ENCODE measurements at regions not wholly inside any gene's neighbourhood (a gene's known extent, or its start where the extent isn't known, plus 50 kb on each side); places are given as distances from the start of the nearest gene placed in this dataset.

DNA sequence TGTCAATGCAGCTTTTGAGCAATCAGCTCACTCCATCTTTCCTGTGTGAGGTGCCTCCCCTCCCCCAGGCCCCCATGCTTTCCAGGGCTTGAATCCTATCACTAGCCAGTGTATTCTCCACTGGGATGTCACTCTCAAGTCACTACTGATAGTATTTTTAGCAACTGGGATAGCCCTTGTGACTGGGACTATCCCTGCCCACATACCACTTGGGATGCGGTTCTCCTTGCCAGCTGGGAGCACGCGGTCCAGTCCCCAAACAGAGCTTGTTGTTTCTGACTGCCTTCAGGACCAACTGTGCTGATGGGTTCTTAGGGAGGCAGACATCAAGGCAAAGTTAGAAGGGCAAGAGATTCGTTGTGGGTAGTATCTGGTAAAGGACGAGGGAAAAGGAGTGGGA lies 134.9 kb downstream of the FAM161A start:
- H3K27me3 Mint-ChIP-seq (ENCODE audit: insufficient read depth, unreplicated experiment) = no peaks in the 10 kb centered on the region
- CTCF ChIA-PET = no interaction called here
- POLR2A ChIA-PET = no interaction called here

DNA sequence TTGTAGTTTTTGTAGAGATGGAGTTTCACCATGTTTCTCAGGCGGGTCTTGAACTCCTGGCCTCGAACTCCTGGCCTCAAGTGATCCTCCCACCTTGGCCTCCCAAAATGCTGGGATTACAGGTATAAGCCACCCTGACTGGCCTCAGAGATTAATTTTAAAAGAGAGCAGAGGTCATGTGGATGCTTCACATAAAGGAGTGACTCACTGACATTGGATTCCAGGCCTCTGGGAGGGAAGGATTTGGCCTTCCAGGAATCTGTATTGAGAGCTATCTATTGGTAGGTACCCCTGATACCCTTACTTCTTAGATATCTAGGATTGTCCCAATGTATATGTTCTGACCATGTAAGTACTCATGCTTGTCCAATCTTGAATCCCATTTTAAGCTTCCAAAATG lies 138.4 kb downstream of the FAM161A start:
- no peaks in the 10 kb centered on the region for H3K4me1 Mint-ChIP-seq (ENCODE audit: insufficient read depth, unreplicated experiment)
- H3K36me3 Mint-ChIP-seq (ENCODE audit: insufficient read depth, unreplicated experiment) = no peaks in the 10 kb centered on the region
- H3K4me3 Mint-ChIP-seq (ENCODE audit: unreplicated experiment) = no peak overlapping the region
- BruUV-seq (replicated peaks) = no TSS peak
- no peak for DNase-seq (ENCODE audit: unreplicated experiment)
- H3K9me3 Mint-ChIP-seq (ENCODE audit: unreplicated experiment) = no peaks in the 10 kb centered on the region
- ChIA-PET POLR2A (interaction anchor here (0.6 kb wide), 1 partner anchor 15 kb away, joined by 4 read pairs; no protein-coding TSS in a partner anchor), CTCF (interaction anchor here (0.6 kb wide), 1 partner anchor 149 kb away, joined by 5 read pairs; no protein-coding TSS in a partner anchor)
- TF ChIP-seq, protein P1, sequence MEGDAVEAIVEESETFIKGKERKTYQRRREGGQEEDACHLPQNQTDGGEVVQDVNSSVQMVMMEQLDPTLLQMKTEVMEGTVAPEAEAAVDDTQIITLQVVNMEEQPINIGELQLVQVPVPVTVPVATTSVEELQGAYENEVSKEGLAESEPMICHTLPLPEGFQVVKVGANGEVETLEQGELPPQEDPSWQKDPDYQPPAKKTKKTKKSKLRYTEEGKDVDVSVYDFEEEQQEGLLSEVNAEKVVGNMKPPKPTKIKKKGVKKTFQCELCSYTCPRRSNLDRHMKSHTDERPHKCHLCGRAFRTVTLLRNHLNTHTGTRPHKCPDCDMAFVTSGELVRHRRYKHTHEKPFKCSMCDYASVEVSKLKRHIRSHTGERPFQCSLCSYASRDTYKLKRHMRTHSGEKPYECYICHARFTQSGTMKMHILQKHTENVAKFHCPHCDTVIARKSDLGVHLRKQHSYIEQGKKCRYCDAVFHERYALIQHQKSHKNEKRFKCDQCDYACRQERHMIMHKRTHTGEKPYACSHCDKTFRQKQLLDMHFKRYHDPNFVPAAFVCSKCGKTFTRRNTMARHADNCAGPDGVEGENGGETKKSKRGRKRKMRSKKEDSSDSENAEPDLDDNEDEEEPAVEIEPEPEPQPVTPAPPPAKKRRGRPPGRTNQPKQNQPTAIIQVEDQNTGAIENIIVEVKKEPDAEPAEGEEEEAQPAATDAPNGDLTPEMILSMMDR (IDR thresholded peaks at IDR 0.05; ENCODE audit: unreplicated experiment) = no peak
- no peaks in the 10 kb centered on the region for H3K27me3 Mint-ChIP-seq (ENCODE audit: insufficient read depth, unreplicated experiment)
- no peak overlapping the region for H3K27ac Mint-ChIP-seq (ENCODE audit: low read depth, unreplicated experiment)
- intact Hi-C loops (cut with micrococcal nuclease) = no loop called here

More for the DNA sequence above, 134.9 kb downstream of the FAM161A start:
- intact Hi-C loops (cut with micrococcal nuclease) = no loop called here
- Mint-ChIP-seq H3K4me1 (ENCODE audit: insufficient read depth, unreplicated experiment) (no peaks in the 10 kb centered on the region), H3K4me3 (ENCODE audit: unreplicated experiment) (no peak overlapping the region), H3K9me3 (ENCODE audit: unreplicated experiment) (no peaks in the 10 kb centered on the region), H3K27ac (ENCODE audit: low read depth, unreplicated experiment) (no peak overlapping the region), H3K36me3 (ENCODE audit: insufficient read depth, unreplicated experiment) (no peaks in the 10 kb centered on the region)
- TF ChIP-seq, protein P1 (IDR thresholded peaks at IDR 0.05; ENCODE audit: unreplicated experiment) = no peak
- BruUV-seq (replicated peaks) = no TSS peak
- no peak for DNase-seq (ENCODE audit: unreplicated experiment)

DNA sequence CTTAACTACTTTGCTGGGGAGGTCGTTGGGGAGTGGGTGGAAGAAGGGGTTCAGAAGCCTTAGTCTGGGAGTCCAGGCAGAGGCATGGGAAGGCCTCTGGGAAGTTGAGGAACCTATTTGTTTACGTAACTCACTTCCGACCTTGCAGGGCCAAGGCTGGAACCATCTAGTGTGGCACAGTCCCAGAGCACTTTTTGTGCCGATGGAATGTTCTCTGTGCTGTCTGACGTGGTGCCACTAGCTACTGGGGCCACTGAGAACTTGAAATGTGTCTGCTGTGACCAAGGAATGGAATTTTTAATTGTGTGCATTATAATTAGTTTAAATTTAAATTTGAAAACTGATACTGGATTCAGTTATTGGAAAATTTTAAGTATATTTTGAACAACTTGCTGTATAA lies 139.7 kb downstream of the FAM161A start:
- no TSS peak for BruUV-seq (replicated peaks)
- Mint-ChIP-seq H3K4me1 (ENCODE audit: insufficient read depth, unreplicated experiment) (no peaks in the 10 kb centered on the region), H3K27me3 (ENCODE audit: insufficient read depth, unreplicated experiment) (no peaks in the 10 kb centered on the region), H3K36me3 (ENCODE audit: insufficient read depth, unreplicated experiment) (no peaks in the 10 kb centered on the region), H3K27ac (ENCODE audit: low read depth, unreplicated experiment) (no peak overlapping the region), H3K9me3 (ENCODE audit: unreplicated experiment) (no peaks in the 10 kb centered on the region), H3K4me3 (ENCODE audit: unreplicated experiment) (no peak overlapping the region)
- ChIA-PET POLR2A (no interaction called here), CTCF (no interaction called here)
- TF ChIP-seq, protein P1 (IDR thresholded peaks at IDR 0.05; ENCODE audit: unreplicated experiment) = no peak
- DNase-seq (ENCODE audit: unreplicated experiment) = no peak
- intact Hi-C loops (cut with micrococcal nuclease) = no loop called here

DNA sequence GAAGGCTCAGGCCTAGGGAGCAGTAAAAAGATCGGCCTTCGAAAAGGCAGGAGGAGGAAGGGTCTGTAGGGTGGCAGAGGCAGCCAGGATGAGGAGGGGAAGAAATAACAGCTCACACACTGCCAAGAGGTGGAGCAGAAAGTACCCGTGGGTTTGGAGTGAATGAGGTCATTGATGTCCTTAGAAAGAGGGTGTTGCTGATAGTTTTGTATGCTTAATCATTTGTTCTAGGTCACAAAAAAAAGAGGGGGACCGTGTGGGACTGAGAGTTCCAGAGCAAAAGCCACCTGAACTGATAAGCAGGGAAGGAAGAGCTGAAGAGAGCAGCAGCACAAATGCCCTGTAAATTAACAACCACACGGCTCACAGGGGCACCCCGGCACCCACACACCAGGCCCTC lies 140.4 kb downstream of the FAM161A start:
- Mint-ChIP-seq H3K36me3 (ENCODE audit: insufficient read depth, unreplicated experiment) (no peaks in the 10 kb centered on the region), H3K27ac (ENCODE audit: low read depth, unreplicated experiment) (no peak overlapping the region), H3K4me3 (ENCODE audit: unreplicated experiment) (no peak overlapping the region), H3K4me1 (ENCODE audit: insufficient read depth, unreplicated experiment) (no peaks in the 10 kb centered on the region), H3K27me3 (ENCODE audit: insufficient read depth, unreplicated experiment) (no peaks in the 10 kb centered on the region), H3K9me3 (ENCODE audit: unreplicated experiment) (no peaks in the 10 kb centered on the region)
- ChIA-PET POLR2A (no interaction called here), CTCF (no interaction called here)
- intact Hi-C loops (cut with micrococcal nuclease) = no loop called here
- DNase-seq (ENCODE audit: unreplicated experiment) = no peak
- TF ChIP-seq, protein P1 (IDR thresholded peaks at IDR 0.05; ENCODE audit: unreplicated experiment) = no peak
- no TSS peak for BruUV-seq (replicated peaks)

All from MCF 10A (cell line).